Caco-2 (cell line): ENCODE measurements at regions not wholly inside any gene's neighbourhood (a gene's known extent, or its start where the extent isn't known, plus 50 kb on each side); places are given as distances from the start of the nearest gene placed in this dataset.

Experiments used
- BruUV-seq: library from RNA; stranded (reverse); fragments of 400-500 nt; replicated peaks from 2 replicates; lab custom pipeline; 2021; lab: Mats Ljungman, UMichigan
- CTCF ChIA-PET: fragments of 300-600 bp; sonication (Branson Sonifier 250); formaldehyde crosslinking; loops from one replicate; lab custom pipeline; 2022; ENCODE audit warnings: antibody characterized with exemption; lab: Charles Lee
- POLR2A ChIA-PET: fragments of 300-600 bp; sonication (Branson Sonifier 250); formaldehyde crosslinking; loops from one replicate; lab custom pipeline; 2022; ENCODE audit warnings: antibody characterized with exemption; lab: Charles Lee
- DNase-seq, 2 experiments: peaks; one replicate each; pipeline versions ENCODE4 v3.0.0 to v3.0.0-alpha.2; 2020 to 2022
- H3K27me3 ChIP-seq: replicated peaks from 2 replicates; pipeline ENCODE4 v1.6.0; 2011; ENCODE audit warnings: low read length; ENCODE audit not compliant: control insufficient read depth, insufficient read depth
- H3K36me3 ChIP-seq: 2 replicates; pipeline ENCODE4 v1.5.1; 2011; ENCODE audit warnings: low read length; ENCODE audit not compliant: control insufficient read depth, insufficient read depth
- H3K4me1 ChIP-seq: fragments of 250-450 bp; sonication (Bioruptor Pico); 2 replicates; pipeline ENCODE4 v1.5.1; 2020; ENCODE audit warnings: mild to moderate bottlenecking
- H3K4me3 ChIP-seq: 2 replicates; pipeline ENCODE4 v1.5.1; 2011; ENCODE audit warnings: low read depth, mild to moderate bottlenecking, control low read depth, low read length
- H3K9me3 ChIP-seq: fragments of 250-450 bp; sonication (Bioruptor Pico); 2 replicates; pipeline ENCODE4 v1.5.1; 2020; ENCODE audit warnings: mild to moderate bottlenecking, moderate library complexity
- H3K27ac Mint-ChIP-seq: one replicate; pipeline ENCODE4 v1.8.0; 2022; ENCODE audit warnings: mixed read lengths; ENCODE audit not compliant: unreplicated experiment
- H3K27me3 Mint-ChIP-seq: one replicate; pipeline ENCODE4 v1.8.0; 2022; ENCODE audit warnings: mixed read lengths; ENCODE audit not compliant: insufficient read depth, unreplicated experiment
- H3K36me3 Mint-ChIP-seq: one replicate; pipeline ENCODE4 v1.8.0; 2022; ENCODE audit warnings: mild to moderate bottlenecking, mixed read lengths; ENCODE audit not compliant: insufficient read depth, unreplicated experiment
- H3K4me1 Mint-ChIP-seq: one replicate; pipeline ENCODE4 v1.8.0; 2022; ENCODE audit warnings: low read depth, mixed read lengths; ENCODE audit not compliant: unreplicated experiment
- H3K4me3 Mint-ChIP-seq: one replicate; pipeline ENCODE4 v1.8.0; 2022; ENCODE audit warnings: mild to moderate bottlenecking, moderate library complexity, mixed read lengths; ENCODE audit not compliant: unreplicated experiment
- H3K9me3 Mint-ChIP-seq: one replicate; pipeline ENCODE4 v1.8.0; 2022; ENCODE audit warnings: mixed read lengths; ENCODE audit not compliant: unreplicated experiment
- CTCF ChIP-seq, 2 experiments: fragments of 200-600 bp in 1 of 2; IDR thresholded peaks; 1 replicate in 1 of 2; 2 replicates in 1 of 2; pipeline versions ENCODE4 v1.5.1 to v1.8.0; 2011 to 2022; ENCODE audit warnings: antibody characterized with exemption in 1 of 2, control low read depth in 1 of 2, inconsistent platforms in 1 of 2, low read depth in 1 of 2, low read length in 1 of 2, mild to moderate bottlenecking in 1 of 2, moderate library complexity in 1 of 2; ENCODE audit not compliant: insufficient read depth in 1 of 2, severe bottlenecking in 1 of 2, unreplicated experiment in 1 of 2
- intact Hi-C: fragments of 100-400 bp; cut with micrococcal nuclease; formaldehyde crosslinking; loops from one replicate; pipeline ENCODE4 v1.10.0; 2022; ENCODE audit not compliant: unreplicated experiment

GRCh38 chr3:157574531-157574930 is 71.3 kb upstream of the VEPH1 start:
- ChIA-PET CTCF (interaction anchor here (0.6 to 1.7 kb wide), 4 partner anchors 20 to 164 kb away, joined by 3 to 7 read pairs (median 4); no protein-coding TSS in a partner anchor), POLR2A (interaction anchor here (0.6 kb wide), 1 partner anchor 151 kb away, joined by 3 read pairs; no protein-coding TSS in a partner anchor)
- Histone ChIP-seq H3K4me1 (0 out of 2 replicates have a peak, but pooled peaks cover 3% of the 10 kb centered on the region), H3K36me3 (no peaks in the 10 kb centered on the region), H3K9me3 (no peaks in the 10 kb centered on the region), H3K4me3 (no peak overlapping the region), H3K27me3 (no peaks in the 10 kb centered on the region)
- no peak for DNase-seq
- Mint-ChIP-seq H3K27ac (no peak overlapping the region), H3K4me1 (peaks cover 11% of the 10 kb centered on the region), H3K9me3 (no peaks in the 10 kb centered on the region), H3K4me3 (no peak overlapping the region), H3K36me3 (no peaks in the 10 kb centered on the region), H3K27me3 (no peaks in the 10 kb centered on the region)
- intact Hi-C loops = no loop called here
- no peak for TF ChIP-seq CTCF (IDR thresholded peaks at IDR 0.05; ENCODE audit: insufficient read depth in 1 of 2, low read depth in 1 of 2, low read length in 1 of 2, severe bottlenecking in 1 of 2, unreplicated experiment in 1 of 2)
- no TSS peak for BruUV-seq

- Histone ChIP-seq H3K27me3 (no peaks in the 10 kb centered on the region), H3K4me1 (0 out of 2 replicates have a peak, but pooled peaks cover 3% of the 10 kb centered on the region), H3K36me3 (no peaks in the 10 kb centered on the region), H3K4me3 (no peak overlapping the region), H3K9me3 (no peaks in the 10 kb centered on the region)
- Mint-ChIP-seq H3K36me3 (no peaks in the 10 kb centered on the region), H3K4me1 (peaks cover 11% of the 10 kb centered on the region), H3K27ac (no peak overlapping the region), H3K9me3 (no peaks in the 10 kb centered on the region), H3K4me3 (no peak overlapping the region), H3K27me3 (no peaks in the 10 kb centered on the region)
- TF ChIP-seq CTCF (IDR thresholded peaks at IDR 0.05; ENCODE audit: insufficient read depth in 1 of 2, low read depth in 1 of 2, low read length in 1 of 2, severe bottlenecking in 1 of 2, unreplicated experiment in 1 of 2) = no peak
- ChIA-PET POLR2A (no interaction called here), CTCF (interaction anchor here (0.6 to 1.7 kb wide), 5 partner anchors 20 to 383 kb away, joined by 3 to 7 read pairs (median 4); no protein-coding TSS in a partner anchor)
- intact Hi-C loops = loop anchor here (2.0 kb wide), 1 partner anchor 369 kb away; no protein-coding TSS in a partner anchor
- BruUV-seq = no TSS peak
- DNase-seq = no peak
Measured at GRCh38 chr3:157573780-157574378, 70.7 kb upstream of the VEPH1 start.

GRCh38 chr3:157573281-157573680 is 70.1 kb upstream of the VEPH1 start:
- TF ChIP-seq CTCF (IDR thresholded peaks at IDR 0.05; ENCODE audit: insufficient read depth in 1 of 2, low read depth in 1 of 2, low read length in 1 of 2, severe bottlenecking in 1 of 2, unreplicated experiment in 1 of 2) = no peak
- DNase-seq = no peak
- H3K27me3 Mint-ChIP-seq = no peaks in the 10 kb centered on the region
- H3K9me3 ChIP-seq = no peaks in the 10 kb centered on the region
- no peak overlapping the region for H3K4me3 ChIP-seq
- CTCF ChIA-PET = interaction anchor here (0.6 to 1.7 kb wide), 6 partner anchors 19 to 537 kb away, joined by 3 to 54 read pairs (median 6); partner anchors contain the start of gene RSRC1
- H3K36me3 Mint-ChIP-seq = no peaks in the 10 kb centered on the region
- H3K36me3 ChIP-seq = no peaks in the 10 kb centered on the region
- POLR2A ChIA-PET = no interaction called here
- no peak overlapping the region for H3K4me3 Mint-ChIP-seq
- no peaks in the 10 kb centered on the region for H3K9me3 Mint-ChIP-seq
- H3K27me3 ChIP-seq = no peaks in the 10 kb centered on the region
- 0 out of 2 replicates have a peak, but pooled peaks cover 3% of the 10 kb centered on the region for H3K4me1 ChIP-seq
- no peak overlapping the region for H3K27ac Mint-ChIP-seq
- intact Hi-C loops = loop anchor here (2.0 kb wide), 1 partner anchor 368 kb away; no protein-coding TSS in a partner anchor
- BruUV-seq = no TSS peak
- peaks cover 11% of the 10 kb centered on the region for H3K4me1 Mint-ChIP-seq
